ENCODE measurements at regions not wholly inside any gene's neighbourhood (a gene's known extent, or its start where the extent isn't known, plus 50 kb on each side); places are given as distances from the start of the nearest gene placed in this dataset.
"Not testable (repeated sequence)": the region's sequence is repeated elsewhere in the genome, so short reads cannot be mapped to it uniquely, and the experiment has no call there.

GRCh38 chr14:56992332-56992820 is 182.1 kb upstream of the OTX2 start:
- no peak overlapping the region for H3K4me3 Mint-ChIP-seq
- no peaks in the 10 kb centered on the region for H3K27me3 Mint-ChIP-seq (ENCODE audit: low read depth)
- peaks cover 11% of the 10 kb centered on the region for H3K9me3 Mint-ChIP-seq
- no peak overlapping the region for H3K27ac Mint-ChIP-seq
- no peak for ATAC-seq
- DNase-seq (ENCODE audit: low spot score) = no peak
- H3K4me1 Mint-ChIP-seq = peaks cover 17% of the 10 kb centered on the region
- CTCF ChIA-PET = no interaction called here
- TF ChIP-seq ARID4B (CRISPR knock-in tag; IDR thresholded peaks at IDR 0.05; ENCODE audit: borderline replicate concordance) (no peak), ZNF512 (CRISPR knock-in tag; IDR thresholded peaks at IDR 0.05; ENCODE audit: borderline replicate concordance) (no peak), ZNF263 (CRISPR knock-in tag; IDR thresholded peaks at IDR 0.05; ENCODE audit: low read depth) (no peak)
- no peaks in the 10 kb centered on the region; the same call in 1 of the 2 replicates for H3K36me3 Mint-ChIP-seq
- POLR2A ChIA-PET = no interaction called here

- H3K4me3 Mint-ChIP-seq; ATAC-seq; CTCF ChIA-PET; DNase-seq (ENCODE audit: low spot score); H3K27me3 Mint-ChIP-seq (ENCODE audit: low read depth); H3K36me3 Mint-ChIP-seq; H3K27ac Mint-ChIP-seq; POLR2A ChIA-PET: not testable (repeated sequence)
- H3K9me3 Mint-ChIP-seq = peaks cover 13% of the 10 kb centered on the region
- H3K4me1 Mint-ChIP-seq = peaks cover 12% of the 10 kb centered on the region
These were observed 180.8 kb upstream of the OTX2 start for GRCh38 chr14:56990991-56991627.

GRCh38 chr14:56989359-56989758 is 179.1 kb upstream of the OTX2 start:
- Mint-ChIP-seq H3K27ac (no peak overlapping the region), H3K9me3 (peaks cover 13% of the 10 kb centered on the region), H3K36me3 (no peaks in the 10 kb centered on the region; the same call in 1 of the 2 replicates), H3K4me1 (peaks cover 21% of the 10 kb centered on the region), H3K27me3 (ENCODE audit: low read depth) (no peaks in the 10 kb centered on the region), H3K4me3 (no peak overlapping the region)
- CTCF ChIA-PET = no interaction called here
- ATAC-seq (no peak), DNase-seq (ENCODE audit: low spot score) (no peak)
- POLR2A ChIA-PET = no interaction called here
- TF ChIP-seq ATF3 (CRISPR knock-in tag; conservative IDR thresholded peaks at IDR 0.05) = no peak
- TF ChIP-seq KAT7 (CRISPR knock-in tag; IDR thresholded peaks at IDR 0.05; ENCODE audit: borderline replicate concordance) = no peak

GRCh38 chr14:56979936-56980335 is 169.7 kb upstream of the OTX2 start:
- TF ChIP-seq PREB (CRISPR knock-in tag; IDR thresholded peaks at IDR 0.05; ENCODE audit: borderline replicate concordance) (no peak), ZNF416 (CRISPR knock-in tag; IDR thresholded peaks at IDR 0.05) (no peak), NR1H2 (CRISPR knock-in tag; IDR thresholded peaks at IDR 0.05) (no peak), ZNF671 (CRISPR knock-in tag; IDR thresholded peaks at IDR 0.05) (no peak), CDX4 (CRISPR knock-in tag; IDR thresholded peaks at IDR 0.05; ENCODE audit: borderline replicate concordance) (no peak), ZBTB21 (CRISPR knock-in tag; IDR thresholded peaks at IDR 0.05; ENCODE audit: borderline replicate concordance) (no peak), AFF4 (CRISPR knock-in tag; IDR thresholded peaks at IDR 0.05; ENCODE audit: borderline replicate concordance) (no peak), GRHL2 (CRISPR knock-in tag; IDR thresholded peaks at IDR 0.05; ENCODE audit: insufficient replicate concordance, severe bottlenecking) (no peak)
- ATAC-seq (no peak), DNase-seq (ENCODE audit: low spot score) (no peak)
- H3K27ac Mint-ChIP-seq = no peak overlapping the region
- no peak overlapping the region for H3K4me3 Mint-ChIP-seq
- POLR2A ChIA-PET = no interaction called here
- peaks cover 30% of the 10 kb centered on the region for H3K4me1 Mint-ChIP-seq
- no peaks in the 10 kb centered on the region for H3K9me3 Mint-ChIP-seq
- H3K36me3 Mint-ChIP-seq = no peaks in the 10 kb centered on the region
- CTCF ChIA-PET = no interaction called here
- H3K27me3 Mint-ChIP-seq (ENCODE audit: low read depth) = peaks cover 3% of the 10 kb centered on the region; the same call in 1 of the 2 replicates

All from WTC11 (cell line).